GM21367 (cell line): ENCODE measurements at regions not wholly inside any gene's neighbourhood (a gene's known extent, or its start where the extent isn't known, plus 50 kb on each side); places are given as distances from the start of the nearest gene placed in this dataset.

Experiments used
- ATAC-seq: cut with Tn5 transposase; IDR thresholded peaks from one replicate; pipeline ENCODE4 v1.9.1; 2021; ENCODE audit not compliant: unreplicated experiment

DNA sequence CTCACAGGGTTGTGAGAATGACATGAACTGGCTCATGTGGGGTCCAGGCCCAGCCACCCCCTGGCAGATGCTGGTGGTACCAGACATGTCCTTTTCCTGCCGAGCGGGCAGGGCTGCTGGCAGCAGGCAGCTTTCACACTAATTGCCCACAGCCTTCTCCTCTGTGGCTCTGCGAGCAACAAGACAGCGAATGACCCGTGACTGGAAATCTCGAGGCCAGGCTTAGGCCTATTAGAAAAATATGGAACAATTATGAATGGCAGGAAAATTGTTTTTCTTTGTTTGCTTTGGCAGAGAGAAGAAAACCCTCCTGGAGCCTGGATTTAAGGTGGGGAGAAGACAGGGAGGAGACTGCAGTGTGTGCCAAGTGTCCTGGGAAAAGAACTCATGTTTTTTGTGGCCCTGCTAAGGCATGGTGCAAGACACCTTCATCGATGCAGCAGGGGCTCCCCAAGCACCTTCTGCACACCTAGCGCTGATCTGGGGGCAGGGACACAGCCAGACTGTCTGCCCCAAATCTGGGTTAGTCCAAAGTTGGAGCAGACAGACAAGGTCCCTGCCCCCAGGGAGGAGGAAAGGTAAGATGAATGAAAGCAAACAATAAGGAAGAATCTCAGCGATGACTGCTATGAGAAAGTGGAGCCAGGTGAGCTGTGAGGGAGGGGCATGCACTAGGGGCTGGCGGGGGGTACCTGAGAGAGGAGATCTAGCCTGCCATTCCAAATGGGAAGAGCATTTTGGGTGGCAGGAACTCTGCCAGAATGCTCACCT, 193.8 kb upstream of the TLE3 start:
- ATAC-seq: no peak

DNA sequence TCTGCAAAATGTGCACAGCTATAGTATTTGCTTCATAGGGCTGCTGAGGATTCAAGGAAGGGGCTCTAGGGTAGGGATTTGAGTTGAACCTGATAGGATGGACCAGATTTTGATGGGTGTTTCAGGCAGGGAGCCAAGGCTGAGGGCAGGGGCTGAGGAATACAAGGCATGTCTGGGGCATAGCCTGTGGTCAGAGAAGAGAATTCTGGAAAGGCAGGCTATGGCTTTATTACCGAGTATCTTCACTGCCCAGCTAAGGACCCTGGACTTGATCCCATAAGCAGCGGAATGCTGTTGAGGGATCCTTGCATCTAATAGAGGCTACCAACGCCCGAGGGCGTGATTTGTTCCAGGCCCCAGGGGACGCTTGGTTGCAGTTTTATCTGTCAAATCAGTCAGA, 193.0 kb upstream of the TLE3 start:
- ATAC-seq: no peak

DNA sequence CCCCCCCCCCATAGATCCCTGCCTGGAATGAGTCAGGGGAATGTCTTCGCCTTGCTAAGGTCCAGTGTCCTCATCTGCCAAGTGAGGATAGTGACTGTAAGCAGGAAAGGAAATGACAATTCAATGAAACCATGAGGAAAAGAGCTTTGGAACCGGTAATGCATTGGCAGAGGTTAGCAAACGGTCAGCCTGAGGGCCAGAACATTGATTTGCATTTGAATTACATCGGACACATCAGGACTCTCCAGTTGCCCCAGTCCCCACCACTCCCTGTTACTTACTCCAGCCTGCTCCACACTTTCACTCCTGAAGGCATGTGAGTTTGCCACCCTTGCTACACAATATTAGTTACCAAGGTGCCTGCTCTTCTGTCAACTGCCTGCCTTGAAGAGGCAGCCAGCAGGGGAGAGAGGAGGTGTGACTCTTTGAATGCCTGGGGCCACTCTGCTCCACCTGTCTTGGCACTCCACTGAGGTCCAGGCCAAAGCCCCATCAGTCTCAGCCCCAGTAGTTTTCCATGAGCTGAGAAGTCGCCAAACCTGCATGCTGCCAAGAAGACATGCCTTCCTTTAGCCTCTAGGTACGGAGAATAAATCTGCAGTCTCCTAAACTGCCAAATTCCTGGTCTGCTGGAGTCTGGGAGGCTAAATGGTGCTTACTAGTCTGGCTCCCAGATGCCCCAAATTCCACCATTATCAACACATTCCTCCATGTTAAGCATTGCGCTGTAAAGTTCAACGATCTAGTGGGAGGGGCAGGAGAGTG, 191.7 kb upstream of the TLE3 start:
- ATAC-seq: no peak

DNA sequence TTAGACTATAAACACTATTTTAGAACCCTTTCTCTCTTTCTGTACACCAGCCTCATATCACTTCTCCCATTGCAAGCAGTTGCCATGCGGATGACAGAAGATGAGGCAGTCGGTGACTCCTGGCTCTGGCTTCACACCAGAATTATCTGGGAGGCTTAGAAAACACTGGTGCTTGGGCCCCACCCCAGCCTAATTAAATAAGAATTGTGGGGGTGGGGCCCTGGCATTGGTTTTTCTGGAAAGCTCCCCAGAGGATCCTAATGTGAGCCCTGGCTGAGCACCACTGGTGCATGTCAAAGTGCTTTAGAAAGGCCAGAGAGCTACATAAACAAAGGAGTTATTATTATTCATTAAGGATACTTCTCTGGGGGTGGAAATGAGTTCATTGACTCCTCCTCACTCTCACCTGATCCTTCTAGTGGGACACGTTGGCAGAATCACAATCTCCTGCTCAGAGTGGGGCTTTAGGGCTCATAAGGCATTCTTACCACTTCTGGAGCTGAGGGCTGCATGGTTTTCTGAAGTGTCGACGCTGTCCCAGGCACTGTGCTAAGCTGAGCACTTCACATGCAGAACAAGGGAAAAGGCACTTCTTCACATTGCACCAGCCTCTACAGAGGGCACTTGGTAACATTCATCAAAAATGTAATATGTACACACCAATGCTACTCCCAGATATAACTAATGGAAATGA, 188.5 kb upstream of the TLE3 start:
- no peak for ATAC-seq

DNA sequence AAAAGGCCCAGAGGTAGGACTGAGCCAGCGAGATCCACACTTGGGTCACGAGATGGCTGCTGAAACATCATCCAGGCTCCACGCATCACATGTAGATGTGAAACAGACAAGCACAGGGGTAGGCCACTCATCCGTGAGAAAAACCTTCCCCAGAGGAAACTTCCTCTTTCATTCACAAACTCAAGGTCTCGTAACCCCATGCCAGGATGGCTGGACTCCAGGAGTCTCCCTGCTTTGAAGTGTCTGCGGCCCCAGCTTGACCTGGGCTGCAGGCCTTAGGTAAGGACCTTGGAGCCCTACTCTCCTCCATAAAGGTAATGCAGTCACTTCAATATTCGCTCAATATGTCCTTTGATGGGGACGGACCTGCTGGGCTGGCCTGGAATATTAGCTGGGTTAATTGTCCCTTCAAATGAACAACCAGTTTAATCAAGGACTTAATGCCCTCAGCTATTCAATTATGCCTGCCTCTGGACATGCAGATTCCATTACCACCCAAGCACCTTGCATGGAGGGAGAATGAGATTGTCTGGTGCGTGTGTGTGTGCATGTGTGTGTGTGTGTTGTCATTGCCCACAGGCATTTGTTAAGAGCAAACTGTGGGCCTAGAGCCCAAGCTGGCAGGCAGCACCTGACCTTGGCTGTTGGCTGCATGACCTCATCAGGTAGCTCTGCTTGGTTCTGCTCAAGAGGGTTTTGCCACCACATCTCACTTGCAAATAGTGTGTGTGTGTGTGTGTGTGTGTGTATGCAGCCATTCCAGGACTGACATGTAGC, 186.9 kb upstream of the TLE3 start:
- ATAC-seq: no peak

DNA sequence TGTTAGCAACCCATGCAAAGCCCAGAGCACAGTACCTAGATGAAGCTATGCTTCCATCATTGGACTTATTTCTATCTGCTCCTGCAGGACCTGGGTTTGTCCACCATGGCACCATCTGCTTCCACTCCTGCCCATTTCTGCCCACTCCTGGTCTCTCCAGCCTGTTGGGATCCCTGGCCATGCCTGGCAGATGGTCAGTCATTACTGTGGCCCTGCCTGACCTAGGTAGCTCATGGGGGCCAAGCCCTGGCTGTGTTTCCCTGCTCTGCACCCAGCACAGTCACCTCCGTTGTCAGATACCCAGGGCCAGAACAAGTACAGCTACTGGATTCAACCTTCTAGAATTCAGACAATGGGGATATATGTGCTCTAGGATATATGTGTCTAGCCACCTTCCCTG, 185.8 kb upstream of the TLE3 start:
- no peak for ATAC-seq

DNA sequence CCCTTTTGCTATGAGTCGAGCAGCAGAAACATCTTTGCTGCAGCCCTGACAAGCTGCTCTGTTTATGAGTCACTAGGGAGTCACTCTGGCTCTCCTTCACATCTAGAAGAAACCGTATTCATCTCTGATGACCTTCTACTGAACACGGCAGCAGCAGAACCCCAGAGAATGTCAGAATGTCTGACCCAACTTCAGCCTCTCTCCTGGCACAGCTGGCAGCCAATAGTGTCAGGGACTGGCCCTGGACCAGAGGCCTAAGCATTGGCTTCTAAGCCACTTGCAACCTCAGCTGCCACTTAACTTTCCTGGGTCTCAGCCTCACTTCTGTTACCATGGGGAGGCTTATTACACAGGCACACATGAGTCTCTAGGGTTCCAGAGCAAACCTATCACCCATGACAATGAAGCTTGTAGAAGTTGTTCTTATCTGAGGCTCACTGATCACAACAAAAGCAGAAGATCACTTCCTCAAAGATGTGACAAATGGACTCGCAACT, 184.1 kb upstream of the TLE3 start:
- no peak for ATAC-seq

DNA sequence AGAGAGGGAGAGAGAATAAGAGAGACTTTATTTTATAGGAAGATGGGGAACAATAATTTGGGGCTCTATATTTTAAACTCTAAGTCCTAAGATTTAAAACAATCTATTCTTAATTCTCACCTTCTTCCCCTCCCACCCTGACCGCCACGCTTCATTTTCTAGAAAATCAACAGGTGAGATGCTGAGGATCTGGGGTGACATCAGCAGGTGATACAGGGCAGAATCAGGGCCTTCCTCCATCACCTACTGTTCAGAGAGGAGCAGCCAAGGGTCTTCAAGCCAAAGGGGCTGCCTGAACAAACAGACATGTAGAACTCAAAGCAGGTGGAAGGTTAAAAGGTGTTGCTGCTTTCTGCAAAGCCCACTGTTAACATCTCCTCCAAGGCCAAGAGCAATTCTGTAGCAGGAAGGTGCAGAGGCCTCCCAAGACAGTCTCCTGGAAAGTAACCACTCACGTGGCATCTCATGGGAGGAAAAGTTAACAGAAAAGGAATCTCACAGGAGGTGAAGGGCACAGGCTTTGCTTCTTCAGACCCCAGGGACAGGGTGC, 183.6 kb upstream of the TLE3 start:
- ATAC-seq: no peak

DNA sequence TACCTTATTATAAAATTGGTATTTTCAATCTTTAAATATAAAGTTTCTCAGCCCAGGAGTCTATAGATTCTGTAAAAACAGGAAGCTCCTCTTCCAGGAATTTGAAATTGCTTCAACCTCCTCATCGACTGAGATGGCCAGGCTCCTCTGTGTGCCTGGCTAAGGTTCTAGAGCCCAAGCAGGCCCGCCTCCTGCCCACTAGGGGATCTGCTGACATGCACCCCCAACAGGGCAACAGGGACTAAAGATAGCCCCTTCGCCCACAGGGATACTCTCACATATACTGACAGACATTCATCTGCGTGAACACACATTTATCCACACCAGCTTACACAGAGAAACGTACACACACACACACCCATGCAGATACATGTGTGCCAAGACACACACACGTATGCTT, 183.1 kb upstream of the TLE3 start:
- ATAC-seq: no peak

DNA sequence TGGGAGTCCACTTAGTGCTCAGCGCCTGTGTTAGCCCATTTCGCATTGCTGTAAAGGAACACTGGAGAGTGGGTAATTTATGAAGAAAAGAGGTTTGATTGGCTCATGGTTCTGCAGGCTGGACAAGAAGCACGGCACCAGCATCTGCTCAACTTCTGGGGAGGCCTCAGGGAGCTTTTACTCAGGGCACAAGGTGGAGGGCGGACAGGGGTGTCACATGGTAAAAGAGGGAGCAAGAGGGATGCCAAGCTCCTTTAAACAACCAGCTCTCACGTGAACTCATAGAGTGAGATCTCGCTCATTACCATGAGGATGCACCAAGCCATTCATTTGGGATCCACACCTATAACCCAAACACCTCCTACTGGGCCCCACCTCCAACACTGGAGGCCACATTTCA, 181.4 kb upstream of the TLE3 start:
- ATAC-seq: no peak

DNA sequence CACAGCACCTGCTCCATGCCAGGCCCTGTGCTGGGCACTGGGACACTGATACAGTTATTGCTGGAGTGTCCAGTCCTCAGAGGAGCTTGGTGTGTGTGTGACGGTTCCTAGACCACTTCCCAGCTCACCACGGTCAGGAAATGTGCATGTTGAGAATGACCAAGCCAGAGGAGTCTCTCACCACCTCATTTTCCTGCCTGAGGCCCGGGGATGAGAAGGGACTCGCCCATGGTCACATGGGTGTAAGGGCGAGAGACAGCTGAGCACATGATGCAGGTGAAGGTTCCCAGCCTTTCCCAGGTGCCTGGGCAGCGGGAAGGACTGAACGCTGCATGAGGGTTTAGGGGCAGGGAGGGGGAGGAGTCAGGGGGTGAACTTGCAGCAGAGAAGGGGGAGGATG, 180.9 kb upstream of the TLE3 start:
- ATAC-seq: no peak

DNA sequence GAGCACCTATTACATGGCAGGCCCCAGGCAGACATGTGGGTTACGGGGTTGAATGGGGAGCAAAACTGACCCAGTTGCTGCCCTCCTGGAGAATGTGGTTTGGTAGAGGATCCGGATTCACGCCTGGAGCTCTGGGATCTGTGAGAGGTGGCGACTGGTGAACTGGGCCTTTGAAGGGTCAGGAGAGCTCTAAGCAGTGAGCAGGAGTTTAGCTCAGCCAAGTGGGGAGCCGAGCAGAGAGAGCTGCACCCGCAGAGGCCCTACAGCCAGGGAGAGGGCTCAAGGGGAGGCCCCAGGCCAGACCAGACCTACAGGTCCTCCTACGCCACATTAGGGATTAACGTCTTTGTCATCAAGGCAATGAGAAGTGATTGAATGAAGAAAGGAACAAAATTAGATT, 179.8 kb upstream of the TLE3 start:
- ATAC-seq: no peak

DNA sequence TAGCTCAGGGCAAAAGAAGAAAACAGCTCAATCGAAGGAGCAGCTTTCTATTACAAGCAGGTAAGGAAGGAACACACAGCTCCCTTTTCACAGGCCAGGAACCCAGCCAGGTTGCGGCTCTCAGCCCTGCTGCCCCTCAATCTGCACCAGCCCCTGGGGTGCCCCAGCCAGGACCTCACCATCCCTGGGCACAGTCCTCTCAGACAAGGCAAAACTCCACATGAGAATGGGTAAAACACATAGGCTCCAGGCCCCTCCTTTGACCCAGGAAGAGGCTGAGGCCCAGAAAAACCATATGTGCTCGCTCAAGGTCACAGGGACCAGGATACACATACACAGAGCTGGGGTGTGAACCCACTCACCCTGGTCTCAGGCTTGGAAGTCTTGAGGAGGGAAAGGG, 178.7 kb upstream of the TLE3 start:
- ATAC-seq: no peak

DNA sequence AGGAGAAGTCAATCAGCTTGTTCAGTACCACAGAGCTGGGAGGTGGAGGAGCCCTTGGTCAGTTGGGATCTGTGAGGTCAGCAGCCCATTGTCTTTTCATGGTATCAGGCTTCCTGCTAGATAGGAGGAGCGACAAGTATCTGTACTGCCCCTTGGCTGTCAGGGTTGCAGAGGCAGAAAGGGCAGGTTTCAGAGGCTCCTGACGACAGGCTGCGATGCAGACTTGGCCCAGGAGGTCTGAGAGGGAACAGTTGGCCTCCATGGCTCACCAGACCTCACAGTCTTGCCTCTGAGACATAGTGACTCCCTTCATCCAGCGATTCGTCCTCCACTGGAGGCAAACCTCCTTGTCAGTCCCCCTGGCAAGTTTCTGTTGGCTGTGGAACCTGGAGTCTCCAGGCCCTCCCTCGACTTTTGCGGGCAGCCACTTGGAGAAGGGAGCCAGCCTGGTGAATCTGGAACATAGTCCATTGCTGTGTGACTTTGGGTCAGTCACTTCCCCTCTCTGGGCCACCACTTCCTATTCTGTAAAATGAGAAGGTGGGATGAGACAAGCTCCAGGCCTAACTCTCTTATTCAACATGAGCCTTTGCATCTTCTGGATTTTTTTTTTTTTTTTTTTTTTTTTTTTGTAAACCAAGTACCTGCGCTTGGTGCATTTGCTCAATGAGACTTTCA, 177.9 kb upstream of the TLE3 start:
- ATAC-seq: no peak

DNA sequence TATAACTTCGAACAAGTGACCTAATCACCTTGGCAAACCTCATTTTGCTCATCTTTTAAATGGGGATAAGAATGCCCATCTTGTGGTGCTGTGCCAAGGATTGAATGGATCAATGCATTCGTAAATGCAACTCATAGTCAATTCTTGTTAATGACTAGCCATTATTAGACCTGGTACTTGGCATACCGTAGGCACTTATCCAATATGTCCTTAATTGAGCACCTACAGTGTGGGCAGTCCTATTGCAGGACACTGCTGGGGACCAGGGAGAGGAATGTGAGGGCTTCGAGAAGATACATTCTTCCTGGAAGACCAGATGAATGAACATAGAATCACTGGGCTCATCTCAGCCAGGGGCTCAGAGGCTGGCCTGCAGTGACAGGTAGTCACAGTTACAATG, 177.2 kb upstream of the TLE3 start:
- ATAC-seq: no peak

DNA sequence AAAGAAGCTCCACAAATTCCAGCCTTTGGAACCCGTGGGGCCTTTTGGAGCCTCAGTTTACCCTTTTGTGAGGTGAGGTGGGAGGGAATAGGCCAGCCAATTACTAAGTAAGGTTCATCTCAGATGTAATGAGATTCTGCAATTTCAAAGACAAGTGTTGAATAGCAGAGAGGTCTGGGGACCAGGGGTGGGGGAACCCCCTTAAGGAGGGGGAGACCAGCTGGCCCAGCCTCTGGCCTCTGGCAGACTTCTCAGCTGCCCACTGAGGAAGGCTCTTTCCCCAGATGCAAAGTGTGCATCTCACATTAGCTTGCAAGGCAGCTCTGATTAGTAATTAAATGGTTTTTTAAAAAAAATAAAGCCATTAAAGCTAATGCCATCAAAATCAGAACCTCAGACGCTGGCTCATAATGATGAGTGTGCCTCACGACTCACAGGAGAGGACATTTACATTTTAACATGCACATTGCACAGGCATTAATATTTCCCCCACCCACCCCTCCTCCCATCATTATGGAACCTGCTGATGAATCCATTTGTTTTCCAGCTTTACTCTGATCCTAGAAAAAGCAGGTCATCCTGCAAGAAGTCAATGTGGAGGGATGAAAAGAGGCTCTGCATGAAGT, 176.7 kb upstream of the TLE3 start:
- no peak for ATAC-seq

DNA sequence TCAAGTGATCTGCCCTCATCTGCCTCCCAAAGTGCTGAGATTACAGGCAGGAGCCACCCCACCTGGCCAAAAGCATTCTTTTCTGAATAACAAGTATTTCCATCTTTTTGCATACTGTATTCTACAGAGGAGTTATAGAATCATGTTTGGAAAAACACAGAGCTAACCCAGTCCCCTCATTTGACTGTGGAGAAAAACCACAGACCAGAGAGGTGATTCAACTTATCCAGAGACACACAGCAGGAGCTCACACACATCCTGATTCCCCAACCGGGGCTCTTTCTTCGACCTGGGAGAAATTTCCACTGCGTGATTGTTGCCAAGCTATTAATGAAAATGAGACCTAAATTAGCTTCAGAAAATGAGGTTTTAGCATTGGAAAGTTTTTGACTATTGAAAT, 176.1 kb upstream of the TLE3 start:
- ATAC-seq: no peak

DNA sequence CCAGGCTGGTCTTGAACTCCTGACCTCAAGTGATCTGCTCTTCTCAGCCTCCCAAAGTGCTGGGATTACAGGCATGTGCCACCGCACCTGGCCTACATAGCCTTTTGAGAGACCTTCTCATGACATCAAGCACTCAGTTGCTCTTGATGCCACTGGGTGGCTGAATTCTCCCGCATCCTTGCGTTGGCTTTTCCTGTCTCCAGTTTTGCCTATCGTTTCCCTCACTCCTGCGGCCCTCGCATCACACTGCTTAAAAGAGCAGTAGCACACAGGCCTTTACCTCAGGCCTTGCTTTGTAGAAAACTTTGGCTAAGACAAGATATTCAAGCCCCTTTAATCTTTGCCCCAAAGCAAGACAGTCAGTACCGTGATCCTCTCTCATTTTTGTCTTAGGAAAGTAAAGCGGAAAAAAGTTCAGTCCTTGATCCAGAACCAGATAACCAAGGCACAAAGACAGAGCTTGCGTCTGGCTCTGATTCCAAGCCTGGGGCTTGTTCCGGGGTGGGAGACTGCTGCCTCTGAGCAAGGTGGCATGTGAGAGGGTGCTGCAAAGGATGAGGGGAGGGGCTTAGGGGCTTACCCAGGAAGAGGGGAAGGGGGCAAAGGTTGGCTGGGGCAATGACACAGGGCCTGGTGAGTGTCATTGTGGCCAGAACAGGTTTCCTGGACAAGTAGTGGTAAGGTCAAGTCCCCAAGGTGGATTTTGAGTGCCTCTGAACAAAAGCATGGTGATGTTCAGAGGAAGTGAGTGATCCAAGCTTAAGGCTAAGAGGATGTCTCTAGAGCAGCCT, 175.0 kb upstream of the TLE3 start:
- ATAC-seq: no peak
